Trophoblast cell (in vitro differentiated cells and primary cell): ENCODE measurements at regions not wholly inside any gene's neighbourhood (a gene's known extent, or its start where the extent isn't known, plus 50 kb on each side); places are given as distances from the start of the nearest gene placed in this dataset.
"Not testable (repeated sequence)": the region's sequence is repeated elsewhere in the genome, so short reads cannot be mapped to it uniquely, and the experiment has no call there.

Experiments
- DNase-seq, 2 donors: peaks; one replicate each; pipeline ENCODE4 v3.0.0-alpha.2; 2016
- H2AFZ ChIP-seq: 2 replicates; pipeline ENCODE4 v1.6.1; 2013; ENCODE audit warnings: low read length, moderate library complexity, mild to moderate bottlenecking; ENCODE audit not compliant: insufficient read depth, poor library complexity
- H2AK5ac ChIP-seq: 2 replicates; pipeline ENCODE4 v1.6.1; 2013; ENCODE audit warnings: mild to moderate bottlenecking, low read length
- H2BK120ac ChIP-seq: 2 replicates; pipeline ENCODE4 v1.6.1; 2013; ENCODE audit warnings: low read length, mild to moderate bottlenecking, moderate library complexity; ENCODE audit not compliant: insufficient read depth, poor library complexity
- H2BK12ac ChIP-seq: 2 replicates; pipeline ENCODE4 v1.6.1; 2013; ENCODE audit warnings: mild to moderate bottlenecking, low read length, moderate library complexity
- H2BK5ac ChIP-seq: 2 replicates; pipeline ENCODE4 v1.6.1; 2013; ENCODE audit warnings: low read length, low read depth, moderate library complexity, mild to moderate bottlenecking; ENCODE audit not compliant: poor library complexity
- H3K14ac ChIP-seq: 2 replicates; pipeline ENCODE4 v1.6.1; 2013; ENCODE audit warnings: mild to moderate bottlenecking, low read length
- H3K18ac ChIP-seq: 2 replicates; pipeline ENCODE4 v1.6.1; 2013; ENCODE audit warnings: mild to moderate bottlenecking, low read length
- H3K23ac ChIP-seq: 2 replicates; pipeline ENCODE4 v1.6.1; 2013; ENCODE audit warnings: low read length
- H3K27ac ChIP-seq: 2 replicates; pipeline ENCODE4 v1.5.1; 2013; ENCODE audit warnings: low read depth, mild to moderate bottlenecking, inconsistent platforms, low read length, moderate library complexity
- H3K27me3 ChIP-seq: 2 replicates; pipeline ENCODE4 v1.6.1; 2013; ENCODE audit warnings: inconsistent platforms, mild to moderate bottlenecking, low read length, moderate library complexity; ENCODE audit not compliant: insufficient read depth
- H3K36me3 ChIP-seq, 2 experiments: 1 replicate in 1 of 2; 2 replicates in 1 of 2; pipeline ENCODE4 v1.6.1; 2013; ENCODE audit warnings: low read length in 2 of 2, mild to moderate bottlenecking in 2 of 2, moderate library complexity in 1 of 2; ENCODE audit not compliant: insufficient read depth in 2 of 2, control insufficient read depth in 1 of 2
- H3K4ac ChIP-seq: 2 replicates; pipeline ENCODE4 v1.6.1; 2013; ENCODE audit warnings: low read depth, mild to moderate bottlenecking, low read length, moderate library complexity
- H3K4me1 ChIP-seq, 2 experiments: 1 replicate in 1 of 2; 2 replicates in 1 of 2; pipeline ENCODE4 v1.6.1; 2013; ENCODE audit warnings: low read length in 2 of 2, mild to moderate bottlenecking in 2 of 2, moderate library complexity in 1 of 2; ENCODE audit not compliant: insufficient read depth in 2 of 2, control insufficient read depth in 1 of 2
- H3K4me2 ChIP-seq: 2 replicates; pipeline ENCODE4 v1.6.1; 2013; ENCODE audit warnings: inconsistent platforms, mild to moderate bottlenecking, low read length, moderate library complexity
- H3K4me3 ChIP-seq: 2 replicates; pipeline ENCODE4 v1.5.1; 2013; ENCODE audit warnings: mild to moderate bottlenecking, low read depth, low read length, inconsistent platforms
- H3K79me1 ChIP-seq: one replicate; pipeline ENCODE4 v1.6.1; 2013; ENCODE audit warnings: low read length
- H3K79me2 ChIP-seq: 2 replicates; pipeline ENCODE4 v1.6.1; 2013; ENCODE audit warnings: low read length, mild to moderate bottlenecking; ENCODE audit not compliant: control insufficient read depth, insufficient read depth, poor library complexity
- H3K9ac ChIP-seq: 2 replicates; pipeline ENCODE4 v1.6.1; 2013; ENCODE audit warnings: mild to moderate bottlenecking, low read length
- H3K9me3 ChIP-seq: 2 replicates; pipeline ENCODE4 v1.6.1; 2013; ENCODE audit warnings: low read depth, mild to moderate bottlenecking, control low read depth, inconsistent platforms, low read length; ENCODE audit not compliant: insufficient read depth
- H4K12ac ChIP-seq: 2 replicates; pipeline ENCODE4 v1.6.1; 2013; ENCODE audit warnings: low read depth, mild to moderate bottlenecking, low read length, moderate library complexity
- H4K8ac ChIP-seq: 2 replicates; pipeline ENCODE4 v1.6.1; 2013; ENCODE audit warnings: low read depth, mild to moderate bottlenecking, low read length, moderate library complexity
- H4K91ac ChIP-seq: one replicate; pipeline ENCODE4 v1.6.1; 2013; ENCODE audit warnings: low read depth, mild to moderate bottlenecking, low read length, moderate library complexity
- WGBS: extraction: QIAGEN DNeasy Blood & Tissue Kit; methylation state at CpG from one replicate; pipeline ENCODE4 v1.1.7; 2013; ENCODE audit warnings: missing lambda C conversion rate; ENCODE audit not compliant: insufficient read length, insufficient coverage; ENCODE audit errors: extremely low coverage; 5-methylcytosine and 5-hydroxymethylcytosine counted together

- not testable (repeated sequence) for H2BK120ac ChIP-seq, H3K27ac ChIP-seq, H3K4me3 ChIP-seq, H3K36me3 ChIP-seq, H4K91ac ChIP-seq, H3K4me2 ChIP-seq, H3K18ac ChIP-seq, H3K4me1 ChIP-seq, H3K27me3 ChIP-seq, H2AFZ ChIP-seq, H3K79me1 ChIP-seq, H3K9me3 ChIP-seq, H2BK5ac ChIP-seq, H2BK12ac ChIP-seq, H3K4ac ChIP-seq, H3K23ac ChIP-seq, H3K9ac ChIP-seq, H3K79me2 ChIP-seq, H4K12ac ChIP-seq, H2AK5ac ChIP-seq, H3K14ac ChIP-seq, H4K8ac ChIP-seq
- peak; percentile 30 to 62 for DNase-seq
- no CpG with 5 or more reads among the region's 61 CpGs for WGBS
Observed at GRCh38 chr9:65384759-65385654, 100.0 kb upstream of the FOXD4L5 start.

GRCh38 chr9:65384066-65384465 is 99.1 kb upstream of the FOXD4L5 start:
- H3K4me1 ChIP-seq, H4K12ac ChIP-seq, H2AFZ ChIP-seq, H2BK12ac ChIP-seq, H3K27me3 ChIP-seq, H2AK5ac ChIP-seq, H2BK5ac ChIP-seq, H4K8ac ChIP-seq, H3K79me2 ChIP-seq, DNase-seq, H3K79me1 ChIP-seq, H3K23ac ChIP-seq, H3K14ac ChIP-seq, H3K4me3 ChIP-seq, H3K18ac ChIP-seq, H3K4ac ChIP-seq, H3K36me3 ChIP-seq, H2BK120ac ChIP-seq, H3K4me2 ChIP-seq, H3K27ac ChIP-seq, H3K9ac ChIP-seq, H4K91ac ChIP-seq, H3K9me3 ChIP-seq: not testable (repeated sequence)
- no CpG with 5 or more reads among the region's 11 CpGs for WGBS

- not testable (repeated sequence) for H3K4me2 ChIP-seq, H2AK5ac ChIP-seq, H3K14ac ChIP-seq, H2AFZ ChIP-seq, H2BK12ac ChIP-seq, H2BK5ac ChIP-seq, H3K79me2 ChIP-seq, H4K91ac ChIP-seq, H3K18ac ChIP-seq, H3K79me1 ChIP-seq, H4K8ac ChIP-seq, H3K27me3 ChIP-seq, H3K27ac ChIP-seq, H2BK120ac ChIP-seq, H3K4ac ChIP-seq, H3K4me1 ChIP-seq, H3K4me3 ChIP-seq, H3K23ac ChIP-seq, H3K36me3 ChIP-seq, H4K12ac ChIP-seq, H3K9ac ChIP-seq, DNase-seq, H3K9me3 ChIP-seq
- WGBS, result no CpG with 5 or more reads among the region's 20 CpGs
Observed at GRCh38 chr9:65383646-65384045, 98.6 kb upstream of the FOXD4L5 start.

- H4K91ac ChIP-seq, result not testable (repeated sequence)
- no CpG with 5 or more reads among the region's 38 CpGs for WGBS
Observed at GRCh38 chr9:65382701-65383318, 97.8 kb upstream of the FOXD4L5 start.

More at GRCh38 chr9:65382701-65383318, 97.8 kb upstream of the FOXD4L5 start:
- H3K79me1 ChIP-seq, H3K27ac ChIP-seq, H3K27me3 ChIP-seq, H3K4me1 ChIP-seq, H4K8ac ChIP-seq, H3K23ac ChIP-seq, H3K14ac ChIP-seq, H3K79me2 ChIP-seq, H3K9me3 ChIP-seq, H2BK5ac ChIP-seq, H3K36me3 ChIP-seq, H3K4me2 ChIP-seq, H2AK5ac ChIP-seq, H2BK12ac ChIP-seq, H3K4me3 ChIP-seq, H3K4ac ChIP-seq, H3K18ac ChIP-seq, H2BK120ac ChIP-seq, H3K9ac ChIP-seq, H4K12ac ChIP-seq, H2AFZ ChIP-seq: not testable (repeated sequence)
- DNase-seq, result peak; percentile 64 to 77
